ENCODE measurements at regions not wholly inside any gene's neighbourhood (a gene's known extent, or its start where the extent isn't known, plus 50 kb on each side); places are given as distances from the start of the nearest gene placed in this dataset.

DNA sequence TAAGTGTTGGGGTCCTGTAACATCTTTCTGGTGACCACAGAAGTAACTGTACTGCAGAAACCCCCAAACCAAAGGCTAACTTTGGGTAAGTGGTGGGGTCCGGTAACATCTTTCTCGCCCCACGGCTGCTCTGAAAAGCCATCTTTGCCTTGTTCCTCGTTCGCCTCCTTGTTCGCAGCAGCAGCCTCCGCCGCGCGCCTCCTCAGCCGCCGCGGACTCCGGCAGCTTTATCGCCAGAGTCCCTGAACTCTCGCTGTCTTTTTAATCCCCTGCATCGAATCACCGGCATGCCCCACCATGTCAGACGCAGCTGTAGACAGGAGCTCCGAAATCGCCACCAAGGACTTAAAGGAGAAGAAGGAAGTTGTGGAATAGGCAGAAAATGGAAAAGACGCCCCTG, 316.8 kb downstream of the TUSC7 start:
- TF ChIP-seq POLR2A (IDR thresholded peaks at IDR 0.05) = no peak
- TF ChIP-seq, protein P1, sequence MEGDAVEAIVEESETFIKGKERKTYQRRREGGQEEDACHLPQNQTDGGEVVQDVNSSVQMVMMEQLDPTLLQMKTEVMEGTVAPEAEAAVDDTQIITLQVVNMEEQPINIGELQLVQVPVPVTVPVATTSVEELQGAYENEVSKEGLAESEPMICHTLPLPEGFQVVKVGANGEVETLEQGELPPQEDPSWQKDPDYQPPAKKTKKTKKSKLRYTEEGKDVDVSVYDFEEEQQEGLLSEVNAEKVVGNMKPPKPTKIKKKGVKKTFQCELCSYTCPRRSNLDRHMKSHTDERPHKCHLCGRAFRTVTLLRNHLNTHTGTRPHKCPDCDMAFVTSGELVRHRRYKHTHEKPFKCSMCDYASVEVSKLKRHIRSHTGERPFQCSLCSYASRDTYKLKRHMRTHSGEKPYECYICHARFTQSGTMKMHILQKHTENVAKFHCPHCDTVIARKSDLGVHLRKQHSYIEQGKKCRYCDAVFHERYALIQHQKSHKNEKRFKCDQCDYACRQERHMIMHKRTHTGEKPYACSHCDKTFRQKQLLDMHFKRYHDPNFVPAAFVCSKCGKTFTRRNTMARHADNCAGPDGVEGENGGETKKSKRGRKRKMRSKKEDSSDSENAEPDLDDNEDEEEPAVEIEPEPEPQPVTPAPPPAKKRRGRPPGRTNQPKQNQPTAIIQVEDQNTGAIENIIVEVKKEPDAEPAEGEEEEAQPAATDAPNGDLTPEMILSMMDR (IDR thresholded peaks at IDR 0.05) = no peak

All from right lobe of liver (tissue), 4 donors.